ENCODE measurements at regions not wholly inside any gene's neighbourhood (a gene's known extent, or its start where the extent isn't known, plus 50 kb on each side); places are given as distances from the start of the nearest gene placed in this dataset.

GRCh38 chr9:115395511-115396021, 277.6 kb upstream of the TNC start:
- Histone ChIP-seq H3K27me3 (ENCODE audit: control insufficient read depth in 4 of 4, insufficient read depth in 4 of 4, low read length in 3 of 4) (peaks cover 0 to 3% (median 0%) of the 10 kb centered on the region in 4 donors), H3K9me3 (ENCODE audit: control insufficient read depth in 4 of 4, low read length in 3 of 4) (no peaks in the 10 kb centered on the region), H3K9ac (ENCODE audit: low read depth in 1 of 2, low read length in 2 of 2) (no peak overlapping the region), H3K4me1 (ENCODE audit: control insufficient read depth in 4 of 4, insufficient read depth in 4 of 4, low read length in 3 of 4) (no peaks in the 10 kb centered on the region), H3K27ac (ENCODE audit: low read depth in 1 of 2, low read length in 2 of 2) (no peak overlapping the region), H3K36me3 (ENCODE audit: control insufficient read depth in 4 of 4, insufficient read depth in 3 of 4, low read depth in 1 of 4, low read length in 3 of 4) (no peaks in the 10 kb centered on the region), H3K4me3 (ENCODE audit: low read depth in 1 of 3, low read length in 3 of 3) (no peak overlapping the region)
- TF ChIP-seq EGR1 (IDR thresholded peaks at IDR 0.05; ENCODE audit: low read depth in 2 of 2) (no peak), FOXA1 (IDR thresholded peaks at IDR 0.05) (no peak), ZBTB33 (IDR thresholded peaks at IDR 0.05) (no peak), RXRA (IDR thresholded peaks at IDR 0.05) (no peak), SP1 (IDR thresholded peaks at IDR 0.05) (no peak)
- 61% methylated on average over 1 of the region's 1 CpG for WGBS
- DNase-seq (ENCODE audit: low spot score): no peak

- no peak for DNase-seq (ENCODE audit: low spot score)
- Histone ChIP-seq H3K36me3 (ENCODE audit: control insufficient read depth in 4 of 4, insufficient read depth in 3 of 4, low read depth in 1 of 4, low read length in 3 of 4) (no peaks in the 10 kb centered on the region), H3K4me3 (ENCODE audit: low read depth in 1 of 3, low read length in 3 of 3) (no peak overlapping the region), H3K27ac (ENCODE audit: low read depth in 1 of 2, low read length in 2 of 2) (no peak overlapping the region), H3K9ac (ENCODE audit: low read depth in 1 of 2, low read length in 2 of 2) (no peak overlapping the region), H3K9me3 (ENCODE audit: control insufficient read depth in 4 of 4, low read length in 3 of 4) (no peaks in the 10 kb centered on the region), H3K27me3 (ENCODE audit: control insufficient read depth in 4 of 4, insufficient read depth in 4 of 4, low read length in 3 of 4) (peaks cover 0 to 3% (median 0%) of the 10 kb centered on the region in 4 donors), H3K4me1 (ENCODE audit: control insufficient read depth in 4 of 4, insufficient read depth in 4 of 4, low read length in 3 of 4) (no peaks in the 10 kb centered on the region)
- no peak for TF ChIP-seq HNF4G (IDR thresholded peaks at IDR 0.05)
- no peak for TF ChIP-seq ZBTB33 (IDR thresholded peaks at IDR 0.05)
- no peak for TF ChIP-seq RXRA (IDR thresholded peaks at IDR 0.05)
- TF ChIP-seq ATF3 (IDR thresholded peaks at IDR 0.05): no peak
- no peak for TF ChIP-seq EGR1 (IDR thresholded peaks at IDR 0.05; ENCODE audit: low read depth in 2 of 2)
- TF ChIP-seq CTCF (IDR thresholded peaks at IDR 0.05; ENCODE audit: low read depth, low read length, missing input control): no peak
- no peak for TF ChIP-seq JUND (IDR thresholded peaks at IDR 0.05)
- no peak for TF ChIP-seq SP1 (IDR thresholded peaks at IDR 0.05)
- no peak for TF ChIP-seq MAX (IDR thresholded peaks at IDR 0.05)
- TF ChIP-seq FOXA1 (IDR thresholded peaks at IDR 0.05): no peak
- no peak for TF ChIP-seq NR2F2 (IDR thresholded peaks at IDR 0.05)
- TF ChIP-seq GABPA (IDR thresholded peaks at IDR 0.05 in 1 of 2, conservative IDR thresholded peaks at IDR 0.05 in 1 of 2): no peak
- no peak for TF ChIP-seq YY1 (IDR thresholded peaks at IDR 0.05)
- no peak for TF ChIP-seq REST (IDR thresholded peaks at IDR 0.05)
Observed at GRCh38 chr9:115396071-115396529, 278.1 kb upstream of the TNC start.

Data from liver (tissue), 8 donors.